DMS153 (cell line): ENCODE measurements at regions not wholly inside any gene's neighbourhood (a gene's known extent, or its start where the extent isn't known, plus 50 kb on each side); places are given as distances from the start of the nearest gene placed in this dataset.

ENCODE experiments used
- DNase-seq: peaks from one replicate; lab custom pipeline; 2025; lab: John Stamatoyannopoulos, UW

DNA sequence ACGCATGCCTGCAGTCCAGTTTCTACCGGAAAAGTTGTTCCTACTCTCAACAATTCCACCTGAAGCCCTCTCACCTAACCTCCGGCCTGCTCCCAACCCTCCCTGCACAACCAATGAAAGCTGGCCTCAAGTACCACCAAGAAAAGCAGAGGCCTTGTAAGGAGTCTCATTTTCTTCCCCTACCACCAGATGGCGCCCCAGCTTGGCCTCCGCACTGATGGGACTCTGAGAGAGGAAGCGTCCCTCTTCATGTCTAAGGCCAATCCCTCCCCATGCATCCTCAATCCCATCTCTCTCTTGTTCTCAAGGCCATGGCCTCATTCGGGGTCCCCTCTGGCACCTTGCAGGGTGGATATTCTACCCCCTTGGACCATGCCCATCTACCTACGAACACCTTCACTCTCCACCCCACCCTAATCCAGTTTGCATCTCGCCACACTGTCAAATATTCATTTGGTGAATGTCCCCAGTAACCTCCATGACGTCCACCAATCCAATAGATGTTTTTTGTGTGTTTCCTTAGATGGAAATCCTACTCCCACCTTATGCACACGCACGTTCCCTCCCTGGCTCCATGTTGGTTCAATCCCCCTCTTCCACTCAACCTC is 412.8 kb downstream of the ZNF536 start:
- DNase-seq, result no peak

DNA sequence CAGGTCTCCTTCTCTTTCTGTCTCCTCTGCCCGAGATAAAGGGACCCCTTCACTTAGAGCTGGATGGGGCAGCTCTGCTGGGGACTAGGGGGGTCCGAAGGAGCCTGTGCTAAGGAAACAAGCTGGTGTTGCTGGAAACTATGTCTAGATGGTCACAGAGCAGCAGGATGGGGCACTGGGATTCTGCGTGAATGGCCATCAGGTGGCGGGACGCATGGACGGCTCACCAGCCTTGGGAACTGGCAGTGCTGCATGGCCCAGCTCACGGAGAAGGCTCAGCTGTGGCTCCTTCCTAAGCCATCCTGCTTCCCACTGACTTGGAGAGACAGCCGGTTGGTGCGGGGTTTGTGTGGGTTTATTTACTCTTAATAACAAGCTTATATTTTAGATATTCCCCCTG is 411.8 kb downstream of the ZNF536 start:
- no peak for DNase-seq

DNA sequence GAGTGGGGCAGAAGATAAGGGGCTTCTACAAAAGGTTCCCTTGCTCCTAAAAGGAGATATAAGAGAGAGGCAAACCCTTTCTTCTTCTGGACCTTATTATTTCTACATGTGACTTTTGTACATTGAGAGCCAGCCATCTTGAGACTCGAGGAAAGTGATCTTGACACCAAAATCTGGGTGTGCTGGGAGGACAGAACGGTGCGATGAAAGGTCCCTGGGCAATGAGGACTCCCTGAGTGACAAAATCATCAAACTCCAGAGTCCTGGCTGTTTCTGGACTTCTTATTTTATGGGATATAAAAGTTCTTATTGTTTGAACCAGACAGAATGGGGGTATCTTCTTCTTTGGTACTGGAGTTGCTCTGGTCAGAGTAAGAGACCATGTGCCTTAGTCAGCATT is 411.0 kb downstream of the ZNF536 start:
- DNase-seq, result no peak

DNA sequence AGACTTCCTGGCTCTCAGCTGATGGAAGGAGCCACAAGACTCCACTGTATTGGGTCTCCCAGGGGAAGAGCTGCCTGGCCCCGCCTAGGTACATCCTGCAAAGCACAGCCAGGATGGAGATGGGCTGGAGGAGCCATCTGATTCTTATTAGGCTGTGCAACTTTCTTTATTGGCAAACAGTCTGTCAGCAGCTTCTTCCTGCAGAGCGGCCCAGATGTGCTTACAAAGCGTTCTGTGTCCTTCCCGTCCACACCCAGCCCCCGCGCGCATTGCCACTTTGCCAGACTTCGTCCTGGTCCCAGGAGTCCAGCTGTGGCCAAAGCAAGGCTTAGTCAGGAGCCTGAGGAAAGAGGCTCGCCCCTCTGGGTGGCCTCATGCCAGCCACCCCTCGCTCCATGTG is 409.3 kb downstream of the ZNF536 start:
- DNase-seq, result no peak

DNA sequence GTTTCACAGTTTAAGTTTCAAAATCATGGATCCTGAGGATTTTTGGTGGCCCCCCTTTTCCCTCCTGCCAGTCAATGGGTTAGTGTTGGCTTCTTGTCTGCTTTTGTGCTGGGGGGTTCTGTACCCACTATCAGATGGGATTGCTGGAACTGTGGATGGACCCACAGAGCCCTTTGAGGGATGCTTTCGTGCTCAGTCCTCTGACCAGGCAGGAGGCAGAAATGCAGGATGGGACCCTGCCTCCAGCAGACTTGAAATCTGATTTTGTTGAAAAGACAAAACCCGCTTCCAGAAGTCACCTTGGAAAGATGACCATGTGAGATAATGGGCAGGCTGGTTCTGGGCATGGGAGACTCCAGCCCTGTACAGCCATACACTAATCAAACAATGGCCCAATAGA is 408.9 kb downstream of the ZNF536 start:
- no peak for DNase-seq

DNA sequence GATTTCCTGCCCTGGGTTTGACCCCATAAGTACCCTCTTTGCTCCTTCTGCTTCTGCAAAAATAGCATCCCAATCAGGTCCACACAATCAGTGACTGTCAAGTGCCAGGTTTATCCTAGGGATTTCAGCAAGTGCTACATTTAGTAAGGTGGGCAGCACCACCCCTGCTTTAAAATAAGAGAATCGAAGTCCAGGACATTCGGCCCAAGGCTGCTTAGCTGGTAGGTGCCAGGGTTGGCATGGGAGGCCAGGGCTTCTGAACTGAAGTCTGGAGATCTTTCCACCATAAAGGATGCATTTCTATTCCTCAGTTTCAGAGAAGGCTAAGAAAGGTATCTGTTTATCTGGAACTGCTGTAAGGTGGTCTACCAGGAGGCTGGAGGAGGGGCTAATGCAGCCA is 408.3 kb downstream of the ZNF536 start:
- no peak for DNase-seq

DNA sequence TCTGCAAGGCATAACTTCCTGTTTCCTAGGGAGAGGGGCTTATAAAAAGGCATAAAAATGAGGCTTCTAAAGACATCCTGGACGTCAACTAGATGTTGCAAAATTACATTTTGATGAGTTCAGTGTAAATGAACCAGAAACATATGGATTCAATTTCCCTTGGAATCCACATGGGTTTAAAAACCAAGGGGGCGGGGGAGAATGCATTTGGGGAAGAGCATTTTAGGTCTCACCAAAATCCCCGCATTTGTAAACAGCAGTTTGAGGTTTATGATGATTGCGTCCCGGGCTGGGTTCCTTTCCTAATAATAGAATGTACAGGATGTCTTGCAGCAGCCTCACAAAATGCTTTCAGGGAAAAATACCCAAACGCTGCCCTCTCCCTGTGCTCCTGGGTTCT is 407.8 kb downstream of the ZNF536 start:
- DNase-seq, result no peak

DNA sequence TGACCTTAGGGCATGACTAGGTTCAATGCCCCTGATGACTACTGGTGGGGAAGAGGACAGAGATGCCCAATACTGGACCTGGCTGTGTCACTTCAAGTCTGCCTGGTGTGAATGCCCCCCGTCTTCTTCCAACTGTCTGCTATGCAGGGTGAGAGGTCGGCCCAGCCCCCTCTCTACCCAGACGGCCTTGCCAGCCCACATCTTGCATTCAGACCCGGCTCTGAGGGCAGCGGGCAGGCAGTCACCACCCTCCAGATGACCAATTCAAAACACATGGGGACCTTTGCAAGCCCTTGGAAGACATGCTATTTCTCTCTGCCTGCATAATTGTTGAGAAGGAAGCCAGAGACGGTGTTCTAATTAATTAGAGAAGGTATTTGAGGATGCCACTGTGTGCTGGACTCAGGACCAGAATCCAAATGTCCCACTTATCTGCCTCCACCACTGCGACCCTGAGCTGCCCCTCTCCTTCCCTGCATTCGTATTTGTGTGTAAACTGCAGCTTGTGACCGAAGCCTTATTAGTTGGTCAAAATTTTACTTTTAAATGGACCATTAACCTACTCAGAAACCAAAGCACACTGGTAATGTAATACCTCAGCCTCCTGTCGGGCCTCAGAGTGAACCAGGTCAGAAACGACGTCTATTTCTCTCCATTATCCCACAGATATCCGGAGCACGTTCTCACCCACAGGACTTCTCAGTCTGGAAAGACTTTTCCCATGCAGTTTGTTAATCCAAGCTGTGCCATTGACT is 407.0 kb downstream of the ZNF536 start:
- DNase-seq, result no peak

DNA sequence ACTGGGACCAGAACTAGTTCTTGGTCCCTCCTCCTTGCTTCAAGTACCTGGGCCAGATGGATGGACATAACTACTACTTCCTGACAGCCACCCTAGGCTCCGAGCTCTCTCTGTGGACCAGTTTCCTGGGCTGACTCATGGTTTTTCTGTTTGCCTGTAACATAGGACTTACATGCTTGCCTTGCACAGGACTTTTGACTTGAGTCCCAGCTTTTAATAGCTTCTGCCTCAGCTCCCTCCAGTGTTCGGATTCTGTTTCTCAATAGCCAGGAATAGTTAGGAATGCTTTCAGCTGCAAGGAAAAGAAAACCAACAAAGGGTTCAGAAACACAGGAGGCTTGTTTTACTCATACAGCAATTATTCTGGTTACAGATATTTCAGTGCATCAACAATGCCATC is 405.9 kb downstream of the ZNF536 start:
- DNase-seq, result no peak

DNA sequence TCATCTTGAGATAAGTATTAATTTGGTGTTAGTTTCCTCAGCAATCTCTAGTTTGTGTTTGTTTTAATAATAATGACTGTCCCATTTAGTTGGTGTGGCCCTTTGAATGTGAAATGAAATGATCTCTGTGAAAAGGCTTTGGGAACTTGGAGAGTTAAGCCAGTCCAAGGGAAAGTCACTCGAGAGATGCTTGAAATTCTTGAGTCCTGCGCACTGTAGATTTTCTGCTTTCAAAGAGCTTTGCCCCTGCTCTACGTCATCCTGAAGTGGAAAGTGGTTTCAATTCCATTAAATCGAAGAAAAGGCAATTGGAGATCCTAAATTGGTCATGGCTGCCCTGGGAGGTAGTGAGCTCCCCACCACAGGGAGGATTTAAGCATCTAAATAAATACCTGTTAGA is 403.8 kb downstream of the ZNF536 start:
- no peak for DNase-seq

DNA sequence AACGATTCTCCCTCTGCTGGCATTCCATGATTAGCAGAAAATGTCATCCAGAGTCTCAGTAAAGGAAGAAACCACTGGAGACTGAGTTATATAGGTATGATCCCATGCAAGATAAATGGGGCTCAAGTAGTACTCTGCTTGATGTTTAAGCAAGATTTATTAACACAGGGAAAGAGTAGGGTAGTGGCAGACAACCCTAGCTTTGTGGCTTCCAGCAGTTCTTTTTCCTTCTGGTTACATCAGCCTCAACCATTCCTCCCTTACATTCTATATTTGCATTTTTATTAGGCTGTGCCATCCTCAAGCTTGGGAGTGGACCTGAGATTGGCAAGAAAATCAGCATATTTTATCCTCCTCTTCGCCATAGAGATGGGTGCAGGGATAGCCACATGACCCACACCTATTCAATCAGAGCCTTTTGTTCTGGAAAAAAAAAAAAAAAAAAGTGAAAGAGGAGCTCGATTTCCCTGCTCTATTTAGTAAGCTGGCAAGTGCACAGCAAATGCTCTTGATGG is 402.1 kb downstream of the ZNF536 start:
- DNase-seq, result no peak

DNA sequence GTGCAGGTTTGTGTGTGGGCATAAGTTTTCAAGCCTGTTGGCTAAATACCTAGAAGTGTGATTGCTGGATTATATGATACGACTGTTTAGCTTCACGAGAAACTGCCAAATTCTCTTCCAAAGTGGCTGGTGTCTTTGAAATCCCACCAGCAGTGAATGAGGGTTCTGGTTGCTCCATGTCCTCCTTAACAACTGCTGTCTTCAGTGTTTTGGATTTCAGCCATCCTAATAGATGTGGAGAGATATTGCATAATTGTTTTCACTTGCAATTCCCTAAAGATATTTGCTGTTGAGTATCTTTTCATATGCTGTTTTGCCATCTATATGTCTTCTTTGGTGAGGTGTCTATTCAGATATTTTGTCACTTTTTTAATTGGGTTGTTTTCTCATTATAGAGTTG is 390.5 kb downstream of the ZNF536 start:
- no peak for DNase-seq

DNA sequence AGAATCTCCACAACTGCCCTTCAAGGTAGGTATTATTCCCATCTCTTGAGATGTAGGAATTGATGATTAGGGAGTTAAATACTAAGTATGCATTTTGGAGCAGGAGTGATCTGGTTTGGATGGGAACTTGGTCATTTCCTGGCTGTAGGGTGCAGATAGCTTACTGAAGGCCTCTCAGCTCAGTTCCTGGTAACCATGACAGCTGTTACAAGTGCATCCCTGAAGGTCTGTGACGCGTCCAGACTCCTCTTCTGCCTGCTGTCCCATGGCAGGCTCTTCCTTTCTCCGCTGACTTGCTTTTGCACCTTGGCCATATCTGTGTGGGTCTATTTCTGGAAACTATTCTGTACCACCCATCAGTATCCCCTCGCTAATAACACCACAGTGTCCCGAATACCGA is 387.8 kb downstream of the ZNF536 start:
- DNase-seq, result no peak

DNA sequence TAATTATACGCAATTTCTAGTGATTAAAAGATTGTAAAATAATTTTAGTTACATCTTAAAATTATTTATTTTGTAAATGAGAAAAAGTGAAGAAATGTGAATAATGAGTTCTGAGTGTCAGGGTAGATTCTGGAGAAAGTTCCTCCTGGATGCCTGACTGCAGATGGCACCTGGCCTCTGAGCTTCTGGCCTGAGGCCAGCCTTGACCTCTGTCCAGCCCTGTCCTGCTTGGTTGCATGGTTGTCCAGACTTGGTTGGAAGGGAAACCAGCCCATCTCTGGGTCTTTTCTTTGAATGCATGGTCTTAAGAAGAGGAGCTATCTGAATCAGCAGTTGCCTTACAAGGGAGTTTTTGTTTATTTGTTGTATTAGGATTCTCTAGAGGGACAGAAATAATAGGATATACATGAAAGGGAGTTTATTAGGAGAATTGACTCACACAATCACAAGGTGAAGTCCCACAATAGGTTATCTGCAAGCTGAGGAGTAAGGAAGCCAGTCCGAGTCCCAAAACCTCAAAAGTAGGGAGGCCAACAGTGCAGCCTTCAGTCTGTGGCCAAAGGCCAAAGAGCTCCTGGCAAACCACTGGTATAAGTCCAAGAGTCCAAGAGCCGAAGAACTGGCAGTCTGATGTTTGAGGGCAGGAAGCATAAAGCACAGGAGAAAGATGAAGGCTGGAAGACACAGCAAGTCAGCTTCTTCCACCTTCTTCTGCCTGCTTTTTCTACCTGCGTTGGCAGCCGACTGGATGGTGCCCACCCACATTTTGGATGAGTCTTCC is 385.8 kb downstream of the ZNF536 start:
- no peak for DNase-seq

DNA sequence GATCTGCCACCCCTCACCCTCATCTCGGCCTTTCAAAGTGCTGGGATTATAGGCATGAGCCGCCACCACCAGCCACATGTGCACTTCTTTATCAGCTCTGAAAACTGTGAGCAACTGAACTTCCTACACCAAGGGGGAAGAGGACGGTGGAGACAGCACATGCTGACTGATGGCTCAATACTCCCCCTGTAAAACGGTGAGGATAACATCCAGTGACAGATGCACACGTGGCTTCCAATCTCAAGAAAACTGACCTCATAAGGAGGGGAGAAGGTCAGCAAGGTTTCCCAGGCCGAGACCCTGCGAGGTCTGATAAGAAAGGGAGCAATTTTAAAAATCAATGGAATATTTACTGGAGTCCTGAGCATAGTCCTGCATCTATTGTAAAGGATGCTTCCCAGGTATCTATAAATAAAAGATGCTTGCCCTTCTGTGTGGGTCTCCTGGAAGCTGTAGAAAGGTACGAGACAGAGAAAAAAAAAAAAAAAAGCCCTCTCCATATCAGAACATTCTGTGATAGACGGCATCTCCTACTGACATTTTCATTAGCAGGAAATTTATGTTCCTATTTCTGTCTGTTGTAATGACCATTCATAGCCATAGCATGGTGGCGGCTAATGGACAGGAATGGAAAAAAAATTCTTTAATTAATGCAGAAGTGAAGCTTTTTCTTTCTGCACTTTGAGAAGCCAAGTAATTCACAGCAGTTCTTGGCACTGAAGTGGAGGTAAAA is 385.1 kb downstream of the ZNF536 start:
- no peak for DNase-seq

DNA sequence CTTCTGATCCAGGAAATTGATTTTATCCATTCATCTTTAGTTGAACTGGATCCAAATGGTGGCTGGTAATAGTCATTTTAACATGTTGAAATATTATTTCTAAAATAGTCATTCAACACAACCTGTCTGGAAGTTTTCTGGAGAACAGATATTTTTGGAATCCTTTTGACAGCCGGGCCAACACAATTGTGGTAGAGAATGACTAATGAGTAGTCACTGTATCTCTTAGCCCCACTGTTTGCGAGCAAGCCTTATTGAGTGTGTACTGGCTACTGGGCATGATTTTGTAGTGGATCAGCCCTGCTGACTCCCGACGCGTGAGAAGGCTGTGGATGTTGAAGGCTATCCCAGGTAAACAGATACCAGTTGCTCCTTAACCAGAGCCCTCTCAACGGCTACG is 383.4 kb downstream of the ZNF536 start:
- no peak for DNase-seq

DNA sequence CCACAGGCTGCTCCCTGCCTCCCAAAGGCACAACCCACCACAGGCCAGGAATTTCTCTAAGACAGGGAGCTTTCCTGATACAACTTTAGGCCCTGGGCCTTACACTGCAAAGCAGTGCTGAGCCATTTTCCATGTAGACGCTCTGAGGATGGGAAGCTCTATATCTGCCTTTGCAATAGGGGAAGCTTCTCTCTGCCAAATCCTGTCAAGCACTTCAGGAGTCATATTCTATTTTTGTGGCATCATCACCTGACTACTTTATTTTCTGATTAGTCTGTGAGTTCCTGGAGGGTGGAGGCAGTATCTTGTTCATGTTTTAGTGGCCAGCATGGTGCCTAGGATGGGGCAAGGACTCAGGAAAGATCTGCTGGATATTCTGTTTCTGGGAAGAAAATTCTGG is 382.0 kb downstream of the ZNF536 start:
- no peak for DNase-seq

DNA sequence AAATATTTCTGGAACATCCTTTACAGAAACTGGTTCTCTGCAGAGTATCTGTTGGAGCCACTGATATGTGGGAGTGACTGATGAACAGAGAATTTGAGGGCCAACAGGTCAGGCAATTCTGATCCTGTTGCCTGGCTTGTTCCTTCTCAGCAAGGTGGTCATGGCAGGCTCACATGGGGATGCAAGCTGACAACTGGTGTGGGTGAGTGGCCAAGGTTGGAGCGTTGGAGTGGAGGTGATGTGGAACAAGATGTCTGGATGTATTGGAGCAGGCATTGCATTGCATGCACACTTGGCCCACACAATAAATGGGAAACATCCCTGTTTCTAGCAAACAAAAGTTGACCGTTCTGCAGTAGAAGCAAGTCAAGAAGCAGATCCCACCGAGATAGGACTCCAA is 380.7 kb downstream of the ZNF536 start:
- DNase-seq, result no peak

DNA sequence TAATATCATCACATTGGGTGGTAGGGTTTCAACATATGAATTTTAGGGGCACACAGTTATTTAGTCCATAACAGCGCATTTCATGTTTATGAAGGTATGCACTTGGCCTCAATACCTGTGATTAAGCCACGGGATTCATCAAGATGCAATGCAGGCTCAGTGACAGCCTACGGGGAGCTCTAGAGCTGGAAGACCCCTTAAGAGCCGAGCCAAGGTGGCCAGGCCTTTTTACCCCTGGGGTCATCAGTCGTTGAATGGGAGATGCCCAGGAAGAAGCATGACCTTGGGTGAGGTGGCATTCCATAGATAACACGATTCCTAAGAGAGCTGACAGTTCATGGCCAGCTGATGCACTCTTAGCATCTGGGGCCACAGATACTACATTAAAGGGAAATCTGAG is 380.0 kb downstream of the ZNF536 start:
- DNase-seq, result no peak

DNA sequence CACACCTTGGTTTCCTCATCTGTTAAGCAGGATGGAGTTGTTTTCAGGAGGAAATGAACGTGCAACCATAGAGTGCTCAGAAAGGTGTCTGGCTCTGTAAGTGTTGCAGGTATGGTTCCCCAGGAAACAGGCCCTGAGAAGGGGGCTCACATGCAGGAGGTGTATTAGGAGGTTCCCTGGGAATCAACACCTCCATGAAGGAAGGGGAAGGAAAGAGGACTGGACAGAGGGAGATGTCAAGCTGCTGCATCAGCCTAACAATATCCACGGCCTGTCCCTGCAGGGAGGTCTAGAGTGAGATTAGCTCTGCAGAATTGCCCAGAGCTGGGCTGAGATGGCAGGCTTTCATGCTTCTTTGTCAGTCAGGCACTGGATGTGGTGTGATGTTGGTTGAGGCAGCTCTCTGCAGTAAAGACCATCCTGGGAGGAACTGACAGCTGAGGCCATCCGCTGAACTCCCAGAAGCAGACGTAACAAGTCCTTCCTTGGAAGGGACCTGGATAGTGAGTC is 373.3 kb downstream of the ZNF536 start:
- no peak for DNase-seq

DNA sequence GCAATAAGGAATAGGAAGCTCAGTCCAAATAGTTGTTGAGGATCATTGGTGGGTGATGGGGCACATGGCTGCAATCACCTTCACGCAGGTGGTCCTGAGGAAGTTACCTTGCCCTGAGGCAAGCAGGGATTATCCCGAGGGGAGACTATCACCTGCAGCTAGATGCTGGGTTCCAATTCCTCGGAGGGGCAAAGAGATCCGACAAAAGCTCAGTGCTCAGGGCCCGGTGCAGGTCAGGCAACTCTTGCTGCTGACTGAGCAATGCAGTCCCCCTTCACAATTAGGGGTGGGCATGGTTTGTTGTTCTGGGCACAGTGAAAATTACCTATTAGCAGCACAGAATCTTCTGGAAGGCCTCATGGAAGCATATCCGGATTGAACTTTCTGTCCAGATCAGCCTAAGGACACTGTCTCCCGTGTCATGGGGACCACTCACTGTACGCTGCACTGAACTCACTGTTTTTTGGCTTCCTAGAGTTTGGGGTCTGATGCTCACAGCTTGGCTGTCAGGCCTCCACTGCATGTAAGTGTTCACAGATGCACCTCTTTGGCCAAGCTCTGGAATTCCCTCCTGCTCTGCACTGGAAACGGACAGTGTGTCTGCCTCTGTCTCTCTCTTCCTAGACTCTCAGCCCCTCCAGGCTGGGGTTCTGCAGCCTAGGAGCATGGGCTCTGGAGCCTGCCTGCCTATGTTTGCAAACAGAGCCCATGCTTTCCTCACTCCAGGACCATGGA is 372.7 kb downstream of the ZNF536 start:
- no peak for DNase-seq

DNA sequence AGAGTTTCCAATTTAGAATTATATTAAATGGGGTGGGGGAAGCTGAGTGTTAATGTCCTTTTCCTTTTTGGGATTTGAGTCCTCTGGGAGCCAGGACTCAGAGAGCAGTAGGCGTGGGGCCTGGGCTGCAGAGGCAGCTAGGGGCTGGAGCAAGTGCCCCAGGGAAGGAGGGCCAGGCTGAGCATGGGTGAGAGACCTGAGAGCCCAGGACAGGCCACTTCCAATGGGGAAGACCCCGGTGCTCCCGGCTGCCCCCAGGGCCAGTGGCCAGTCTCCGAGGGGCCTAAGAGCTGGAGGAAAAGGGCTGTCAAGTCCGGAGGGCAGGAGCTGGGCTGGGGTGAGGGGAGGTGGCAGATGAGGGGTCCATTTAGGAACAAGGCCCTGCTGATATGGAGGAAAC is 371.5 kb downstream of the ZNF536 start:
- no peak for DNase-seq
